CD4-positive, alpha-beta T cell treated with Interleukin-1 beta for 1 hour (primary cell): ENCODE measurements at regions not wholly inside any gene's neighbourhood (a gene's known extent, or its start where the extent isn't known, plus 50 kb on each side); places are given as distances from the start of the nearest gene placed in this dataset.

Experiments used
- DNase-seq, 2 donors: peaks; one replicate each; pipeline ENCODE4 v3.0.0-alpha.2; 2020 to 2022

DNA sequence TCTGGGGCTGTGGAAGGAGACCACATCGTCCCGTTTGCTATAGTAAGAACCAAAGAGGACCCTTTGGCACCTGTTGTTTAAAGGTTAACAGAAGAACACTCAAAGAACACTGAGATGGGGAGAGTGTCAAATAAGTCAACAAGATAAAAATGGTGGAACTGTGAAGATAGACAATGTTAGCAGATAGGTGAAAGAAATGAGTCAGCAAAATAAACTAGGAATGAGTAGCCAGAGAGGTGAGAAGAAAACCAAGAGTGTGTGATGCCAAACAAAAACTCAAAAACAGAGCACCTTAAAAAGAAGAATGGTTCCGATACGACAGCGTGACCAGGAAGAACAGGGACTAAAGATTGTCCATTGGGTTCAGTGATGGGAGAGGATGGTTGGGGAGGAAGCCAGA, 74.7 kb upstream of the PIWIL1 start:
- DNase-seq = no peak

DNA sequence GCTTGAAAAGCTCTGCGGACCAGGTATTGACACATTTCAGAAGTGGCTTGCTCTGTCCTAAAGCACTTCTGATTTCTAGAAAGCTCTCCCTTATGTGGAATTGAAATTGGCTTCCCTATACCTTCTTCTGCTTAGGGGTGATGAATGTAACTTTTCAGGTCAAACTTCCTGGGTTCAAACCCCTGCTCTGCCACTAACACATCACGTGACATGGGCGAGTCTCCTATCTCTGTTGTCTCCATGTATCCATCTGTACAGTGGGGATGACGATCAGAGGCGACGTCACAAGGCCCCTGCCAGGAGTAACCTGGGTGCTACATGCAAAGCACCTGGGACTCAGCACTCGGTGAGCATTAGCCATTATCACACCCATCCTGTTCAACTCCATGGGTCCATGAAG, 73.7 kb upstream of the PIWIL1 start:
- no peak for DNase-seq

DNA sequence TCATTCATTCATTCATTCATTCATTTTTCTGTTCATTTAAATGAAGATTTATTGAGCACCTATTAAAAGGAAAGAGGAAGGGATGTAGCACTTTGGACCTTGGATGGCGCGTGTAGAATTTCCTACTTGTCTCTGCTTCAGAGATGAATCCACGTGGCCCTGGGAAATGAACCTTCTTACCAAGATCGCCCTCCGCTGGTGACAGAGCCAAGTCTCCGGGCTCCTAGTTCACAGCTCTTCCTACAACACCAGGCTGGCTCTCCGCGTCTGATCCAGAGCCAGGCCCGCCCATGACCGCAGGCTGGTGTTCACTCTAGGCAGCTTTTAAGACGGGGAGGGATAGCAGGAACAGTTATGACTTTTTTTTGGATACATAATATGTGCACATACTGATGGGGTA, 70.9 kb upstream of the PIWIL1 start:
- DNase-seq = no peak

DNA sequence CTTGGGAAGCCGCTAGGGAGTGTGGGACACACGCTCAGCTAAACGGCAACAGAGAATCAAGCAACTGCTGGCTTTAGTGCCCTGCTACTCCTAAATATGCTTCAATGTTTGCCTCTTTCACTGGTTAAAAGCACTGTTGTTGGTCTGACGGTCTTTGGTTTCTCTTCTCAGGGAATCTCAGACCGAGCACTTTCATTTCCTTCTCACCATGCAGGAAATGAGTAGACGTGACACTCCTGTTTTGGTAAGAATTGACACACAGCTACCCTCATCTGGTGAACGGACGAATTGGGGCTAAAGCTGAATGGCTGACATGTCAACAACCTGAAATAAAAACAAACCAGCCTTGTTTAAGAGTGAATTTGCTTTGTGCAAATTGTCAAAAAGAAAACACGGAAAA, 57.5 kb upstream of the PIWIL1 start:
- DNase-seq = no peak

DNA sequence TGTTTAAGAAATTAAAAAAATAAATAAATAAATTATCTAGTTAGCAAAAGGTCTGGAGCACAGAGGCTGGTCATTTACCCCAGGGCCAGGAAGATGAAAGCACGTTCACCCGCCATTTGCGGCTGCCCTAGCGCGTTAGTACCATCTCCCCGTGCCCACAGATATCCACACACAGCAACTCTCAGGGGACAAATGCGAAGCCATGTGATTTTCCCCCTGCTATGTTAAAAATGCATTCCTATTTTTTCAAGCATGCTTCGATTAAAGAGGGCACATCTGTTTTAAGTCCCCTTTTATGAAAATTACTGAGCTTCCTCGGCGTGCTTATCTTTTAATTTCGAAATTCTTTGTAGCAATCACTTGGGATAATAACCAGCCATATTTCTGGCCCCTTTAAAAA, 56.9 kb upstream of the PIWIL1 start:
- DNase-seq = no peak

DNA sequence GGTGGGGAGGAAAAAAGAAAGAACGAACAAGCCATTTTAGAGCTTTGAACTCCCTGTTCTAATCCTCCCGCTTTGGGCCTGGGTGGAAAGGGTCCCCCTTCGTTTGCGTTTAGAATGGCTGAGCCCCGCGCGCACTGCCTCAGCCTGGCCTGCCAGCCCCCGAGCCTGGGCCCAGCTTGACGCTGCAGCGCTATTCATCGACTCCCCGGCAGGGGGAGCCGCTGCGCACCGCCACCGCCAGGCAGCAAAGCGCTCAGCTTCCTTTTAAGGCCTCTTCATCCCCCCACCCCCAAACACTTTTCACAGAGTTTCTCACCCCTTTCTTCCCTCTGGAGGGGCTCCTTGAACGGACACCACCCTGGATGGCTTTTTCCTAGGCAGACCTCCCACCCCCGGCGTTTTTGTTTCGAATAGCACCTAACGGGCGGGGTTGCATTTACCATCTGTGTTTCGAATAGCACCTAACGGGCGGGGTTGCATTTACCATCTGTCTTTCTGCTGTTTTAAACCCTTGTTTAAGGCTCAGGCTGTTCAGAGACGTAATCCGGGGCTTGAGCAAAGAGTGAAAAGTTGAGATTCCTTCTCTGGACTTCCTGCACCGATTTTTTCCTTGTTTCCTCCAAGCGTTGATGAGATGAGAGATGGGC, 56.4 kb upstream of the PIWIL1 start:
- DNase-seq = peak in 1 of 2 donors; percentile 30

DNA sequence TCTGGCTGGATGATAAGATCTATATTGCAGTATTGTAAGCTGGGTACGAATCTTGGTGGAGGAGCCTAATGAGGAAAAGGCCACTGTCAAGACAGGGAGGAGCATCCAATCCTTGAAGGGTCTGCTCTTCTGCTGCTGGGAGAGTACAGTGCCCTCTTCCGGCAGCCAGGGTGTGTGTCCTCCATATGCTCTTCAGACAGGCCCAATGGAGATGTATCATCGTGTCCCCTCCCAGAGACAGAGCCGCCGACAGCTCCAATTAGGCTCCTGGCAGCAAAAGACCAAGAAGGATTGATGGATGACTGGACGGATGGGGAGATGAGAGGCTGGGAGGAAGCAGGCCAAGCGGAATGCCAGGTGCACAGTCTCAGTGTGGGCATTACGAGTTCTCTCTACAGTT, 51.6 kb upstream of the PIWIL1 start:
- no peak for DNase-seq

DNA sequence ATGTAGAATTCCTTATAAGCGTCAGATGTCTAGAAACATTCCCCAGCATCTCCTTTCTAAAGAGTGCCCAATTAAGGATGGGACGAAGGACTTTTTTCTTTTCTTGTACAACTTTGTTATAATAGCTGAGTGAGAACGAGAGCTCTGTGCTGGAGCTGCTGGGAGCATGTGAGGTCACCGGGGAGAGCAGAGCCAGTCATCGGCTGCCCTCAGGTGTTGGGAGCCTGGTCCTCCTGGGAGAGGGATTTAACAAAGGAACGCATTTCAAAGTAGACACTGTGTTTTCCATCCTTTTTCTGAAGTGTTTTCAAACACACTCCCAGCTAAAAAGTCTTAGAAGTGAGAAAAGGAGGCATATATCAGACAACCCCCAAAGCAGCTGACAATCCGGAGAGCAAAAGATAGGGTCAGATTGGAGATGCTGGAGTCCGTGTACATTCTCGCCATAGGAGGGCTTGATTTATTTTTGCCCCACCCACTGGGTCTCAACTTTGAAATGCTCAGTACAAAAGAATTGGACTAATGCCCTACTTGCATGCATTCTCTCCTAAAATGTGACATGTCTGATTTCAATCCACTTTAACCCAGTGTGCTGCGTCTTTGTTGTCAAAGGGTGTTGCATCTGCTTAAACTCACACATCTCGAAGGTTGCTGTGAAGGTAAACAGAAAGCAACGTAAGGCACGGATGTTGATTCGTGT, 50.8 kb upstream of the PIWIL1 start:
- no peak for DNase-seq
